Right renal cortex interstitium (tissue), 3 donors: ENCODE measurements at regions not wholly inside any gene's neighbourhood (a gene's known extent, or its start where the extent isn't known, plus 50 kb on each side); places are given as distances from the start of the nearest gene placed in this dataset.
"Not testable (repeated sequence)": the region's sequence is repeated elsewhere in the genome, so short reads cannot be mapped to it uniquely, and the experiment has no call there.

Source experiments
- DNase-seq, 3 donors: peaks; one replicate each; pipeline ENCODE4 v3.0.0-alpha.2; 2013; ENCODE audit warnings: low read depth in 3 of 3, low spot score in 2 of 3

DNA sequence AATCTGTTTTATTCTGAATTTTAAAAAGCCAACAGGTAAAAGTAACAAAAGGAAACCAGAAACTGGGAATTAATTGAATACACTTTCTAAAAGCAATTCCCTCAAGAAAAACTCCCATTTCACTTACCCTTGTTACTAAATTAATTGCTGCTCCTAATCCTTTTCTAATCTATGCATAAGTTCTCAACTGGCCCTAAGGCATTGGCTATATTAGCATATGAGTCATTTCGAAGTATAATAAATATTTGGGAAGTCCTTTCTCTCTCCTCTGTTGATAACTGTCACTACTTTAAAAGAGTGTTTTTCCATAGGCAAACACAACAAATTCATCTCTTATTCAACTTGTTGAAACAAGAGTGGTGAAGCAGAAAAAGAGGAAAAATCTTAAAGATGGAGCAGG lies 486.5 kb upstream of the HTR2C start:
- no peak for DNase-seq

DNA sequence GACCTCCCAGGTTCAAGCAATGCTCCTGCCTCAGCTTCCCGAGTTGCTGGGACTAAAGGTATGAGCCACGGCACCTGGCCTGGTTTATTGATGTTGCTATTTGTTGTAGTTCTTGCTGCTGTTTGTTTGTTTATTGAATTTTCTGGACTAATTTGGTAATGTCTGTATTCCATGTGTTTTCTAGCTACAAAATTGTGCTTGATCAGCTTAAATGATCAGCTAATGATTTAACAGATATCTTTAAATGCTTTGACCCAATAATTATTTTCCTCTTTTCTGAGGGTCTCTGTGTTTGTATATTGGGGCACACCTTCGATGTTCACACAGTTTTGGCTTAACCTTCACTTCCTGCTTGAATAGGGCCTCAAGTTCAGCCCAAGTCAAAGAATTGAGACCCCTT lies 488.1 kb upstream of the HTR2C start:
- no peak for DNase-seq

DNA sequence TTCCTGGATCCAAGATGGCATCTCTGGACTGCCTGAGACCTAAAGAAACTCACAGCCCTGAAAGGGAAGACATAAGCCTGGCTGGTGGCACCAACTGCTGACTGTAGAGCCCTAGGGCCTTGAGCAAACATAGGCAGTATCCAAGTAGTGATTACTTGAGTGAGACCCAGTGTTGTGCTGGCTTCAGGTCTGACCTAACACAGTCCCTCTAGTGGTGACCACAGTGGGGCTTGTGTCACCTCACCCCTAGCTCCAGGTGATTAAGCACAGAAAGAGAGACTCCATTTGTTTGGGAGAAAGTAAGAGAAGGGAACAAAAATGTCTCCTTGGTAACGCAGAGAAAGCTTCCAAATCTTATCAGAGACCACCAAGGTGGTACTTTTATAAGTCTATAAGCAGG lies 496.3 kb upstream of the HTR2C start:
- DNase-seq = no peak

- no peak for DNase-seq
Measured at GRCh38 chrX:114077773-114078172, 506.1 kb upstream of the HTR2C start.

DNA sequence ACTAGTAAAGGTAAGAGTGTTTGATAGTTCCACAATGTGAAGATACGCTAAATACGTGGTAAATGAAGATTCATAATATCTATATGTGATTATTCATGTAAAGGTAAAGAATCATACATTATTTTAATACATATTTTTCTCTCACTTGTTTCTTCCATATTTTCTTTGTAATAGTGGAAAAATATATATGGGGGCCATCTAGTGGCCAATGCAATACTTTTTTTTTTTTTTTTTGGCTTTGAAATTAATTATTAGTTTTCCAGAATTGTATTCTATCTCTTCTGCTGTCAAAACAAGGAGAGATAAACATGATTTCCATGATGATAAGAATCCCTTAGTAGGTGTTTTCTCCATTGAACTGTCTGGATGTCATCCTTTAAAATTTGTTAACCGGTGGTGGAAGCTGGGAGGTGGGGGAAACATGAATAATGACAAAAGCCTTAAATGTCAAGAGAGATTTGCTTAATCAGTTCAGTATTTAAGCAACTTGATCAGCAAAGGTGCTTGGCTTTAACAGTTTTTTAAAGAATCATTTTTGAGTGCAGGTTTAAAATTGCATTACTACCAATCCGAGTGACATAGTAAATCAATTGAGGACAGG lies 508.7 kb upstream of the HTR2C start:
- no peak for DNase-seq

DNA sequence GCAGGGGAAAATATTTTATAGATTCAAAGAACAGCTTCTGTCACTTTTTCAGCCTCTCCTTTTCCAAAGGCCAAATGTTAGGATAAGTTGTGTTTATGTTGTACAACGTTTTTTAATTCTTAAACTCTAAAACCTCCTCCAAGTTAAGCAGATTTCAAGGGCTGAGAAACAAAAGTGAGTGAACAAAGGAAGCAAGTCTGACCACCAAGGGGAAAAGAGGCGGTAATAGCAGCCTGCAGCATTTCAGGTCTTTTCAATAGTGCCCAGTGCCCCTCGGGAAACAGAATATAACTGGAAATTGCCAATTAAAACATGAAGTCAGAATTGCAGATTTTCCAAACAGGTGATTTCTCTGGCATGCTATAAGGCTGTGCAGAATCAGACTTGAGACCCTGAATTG lies 510.0 kb upstream of the HTR2C start:
- DNase-seq = no peak

DNA sequence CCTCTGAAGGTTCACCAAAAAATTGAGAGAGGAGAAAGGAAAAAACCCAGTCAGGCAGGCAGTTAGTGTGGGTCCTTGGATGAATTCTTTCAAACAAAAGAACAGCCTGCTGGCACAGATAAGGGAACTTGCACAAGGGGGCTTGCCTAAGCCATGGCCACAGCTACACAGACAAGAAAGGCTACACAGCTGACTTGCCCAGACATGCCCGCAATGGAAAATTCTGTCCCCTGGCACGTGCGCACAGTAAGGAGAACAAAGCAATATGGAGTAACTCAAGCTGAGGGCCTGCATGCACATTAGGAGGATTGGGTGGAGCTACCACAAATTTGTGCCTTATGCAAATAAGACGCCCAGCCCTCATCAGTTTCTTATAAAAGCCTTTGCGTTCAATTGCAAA lies 512.5 kb upstream of the HTR2C start:
- no peak for DNase-seq

DNA sequence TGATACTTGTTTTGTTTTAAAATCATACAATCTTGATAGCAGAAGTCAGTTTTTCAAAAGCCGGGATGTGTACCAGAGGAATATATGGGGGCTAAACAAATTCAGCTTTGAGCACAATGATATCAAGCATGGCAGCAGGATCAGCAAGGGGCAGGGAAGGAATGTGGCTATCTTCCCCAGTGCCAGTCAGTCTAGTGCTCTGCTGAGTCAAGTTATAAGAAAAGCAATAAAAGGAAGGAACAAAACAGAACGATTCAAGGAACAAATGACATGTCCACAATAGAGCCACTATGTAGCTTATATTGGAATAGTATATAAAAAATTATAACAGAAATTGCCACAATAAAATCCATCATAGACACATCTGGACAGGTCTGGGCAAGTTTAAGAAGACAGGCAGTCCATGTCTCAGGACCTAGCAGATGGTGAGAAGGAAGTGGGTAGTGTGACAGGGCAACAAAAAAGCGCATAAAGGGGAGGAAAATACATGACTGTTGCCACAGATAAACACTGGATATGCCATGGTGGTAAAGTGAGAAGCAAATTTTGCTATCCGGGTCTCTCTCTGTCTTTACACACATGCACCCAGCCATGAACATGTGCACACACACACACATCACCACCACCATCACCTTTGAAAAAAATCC lies 518.2 kb upstream of the HTR2C start:
- DNase-seq = no peak

DNA sequence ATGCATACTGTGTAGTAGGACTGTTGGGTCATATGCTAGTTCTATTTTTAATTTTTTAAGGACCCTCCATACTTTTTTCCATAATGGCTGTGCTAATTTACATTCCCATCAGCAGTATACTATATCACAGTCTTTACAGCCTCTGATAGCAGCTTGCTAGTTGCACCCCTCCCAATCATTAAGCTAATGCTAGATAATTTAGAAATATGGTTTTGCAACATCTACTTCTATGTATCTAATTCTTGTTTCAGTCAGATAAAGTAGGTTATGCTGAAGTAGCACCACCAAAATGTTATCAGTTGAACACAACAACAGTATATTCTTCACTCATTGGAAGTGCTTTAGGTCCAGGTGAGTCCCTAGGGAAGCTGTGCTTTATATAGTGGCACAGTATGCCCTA lies 522.7 kb upstream of the HTR2C start:
- DNase-seq = no peak

DNA sequence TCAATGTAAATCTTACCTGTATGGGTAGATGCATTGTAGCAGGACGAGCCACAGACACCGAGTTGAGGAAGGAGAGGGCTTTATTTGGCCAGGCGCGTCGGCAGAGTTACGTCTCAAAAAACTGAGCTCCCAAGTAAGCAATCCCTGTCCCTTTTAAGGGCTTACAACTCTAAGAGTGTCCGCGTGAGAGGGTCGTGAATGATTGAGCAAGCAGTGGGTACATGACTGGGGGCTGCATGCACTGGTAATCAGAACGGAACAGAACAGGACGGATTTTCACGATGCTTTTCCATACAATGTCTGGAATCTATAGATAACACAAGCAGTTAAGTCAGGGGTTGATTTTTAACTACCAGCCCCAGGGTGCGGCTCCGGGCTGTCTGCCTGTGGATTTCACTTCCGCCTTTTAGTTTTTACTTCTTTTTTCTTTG lies 524.9 kb upstream of the HTR2C start:
- no peak for DNase-seq

- not testable (repeated sequence) for DNase-seq
Measured at GRCh38 chrX:114057422-114057821, 526.5 kb upstream of the HTR2C start.

DNA sequence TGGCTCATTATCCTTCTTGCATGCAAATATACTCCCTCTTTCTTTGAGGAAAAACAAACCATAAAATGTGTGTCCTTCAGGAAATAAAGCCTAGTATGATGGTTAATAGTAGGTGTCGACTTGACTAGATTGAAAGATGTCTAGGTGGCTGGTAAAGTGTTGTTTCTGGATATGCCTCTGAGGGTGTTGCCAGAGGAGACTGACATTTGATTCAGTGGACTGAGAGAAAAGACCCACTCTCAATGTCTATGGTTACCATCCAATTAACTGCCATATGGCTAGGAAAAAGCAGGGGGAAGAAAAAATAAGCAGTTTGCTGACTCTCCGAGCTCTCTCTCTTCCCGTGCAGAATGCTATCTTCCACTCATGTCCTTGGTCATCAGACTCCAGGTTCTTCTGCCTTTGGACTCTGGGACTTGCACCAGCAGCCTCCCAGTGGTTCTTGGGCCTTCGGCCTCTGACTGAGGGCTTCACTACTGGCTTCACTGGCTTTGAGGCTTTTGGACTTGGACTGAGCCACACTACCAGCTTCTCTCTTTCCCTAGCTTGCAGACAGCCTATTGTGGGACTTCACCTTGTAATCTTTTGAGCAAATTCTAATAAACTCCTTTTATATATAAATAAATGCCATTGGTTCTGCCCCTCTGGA lies 532.1 kb upstream of the HTR2C start:
- DNase-seq = no peak

GRCh38 chrX:114050075-114050796 lies 533.6 kb upstream of the HTR2C start:
- no peak for DNase-seq

GRCh38 chrX:114049063-114049462 lies 534.8 kb upstream of the HTR2C start:
- DNase-seq = no peak

GRCh38 chrX:114047558-114047957 lies 536.3 kb upstream of the HTR2C start:
- no peak for DNase-seq

- no peak for DNase-seq
Measured at GRCh38 chrX:114046695-114047279, 537.1 kb upstream of the HTR2C start.

DNA sequence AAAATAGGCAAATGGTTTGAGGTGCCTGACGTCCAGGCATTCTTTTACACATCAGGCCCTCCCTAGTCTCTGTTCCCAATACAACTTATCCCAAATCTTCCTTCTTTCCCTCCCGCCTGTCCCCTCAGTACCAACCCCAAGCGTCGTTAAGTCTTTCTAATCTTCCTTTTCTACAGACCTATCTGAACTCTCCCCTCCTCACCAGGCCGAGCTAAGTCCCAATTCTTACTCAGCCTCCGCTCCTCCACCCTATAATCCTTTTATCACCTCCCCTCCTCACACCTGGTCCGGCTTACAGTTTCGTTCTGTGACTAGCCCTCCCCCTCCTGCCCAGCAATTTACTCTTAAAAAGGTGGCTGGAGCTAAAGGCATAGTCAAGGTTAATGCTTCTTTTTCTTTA lies 542.4 kb upstream of the HTR2C start:
- not testable (repeated sequence) for DNase-seq

DNA sequence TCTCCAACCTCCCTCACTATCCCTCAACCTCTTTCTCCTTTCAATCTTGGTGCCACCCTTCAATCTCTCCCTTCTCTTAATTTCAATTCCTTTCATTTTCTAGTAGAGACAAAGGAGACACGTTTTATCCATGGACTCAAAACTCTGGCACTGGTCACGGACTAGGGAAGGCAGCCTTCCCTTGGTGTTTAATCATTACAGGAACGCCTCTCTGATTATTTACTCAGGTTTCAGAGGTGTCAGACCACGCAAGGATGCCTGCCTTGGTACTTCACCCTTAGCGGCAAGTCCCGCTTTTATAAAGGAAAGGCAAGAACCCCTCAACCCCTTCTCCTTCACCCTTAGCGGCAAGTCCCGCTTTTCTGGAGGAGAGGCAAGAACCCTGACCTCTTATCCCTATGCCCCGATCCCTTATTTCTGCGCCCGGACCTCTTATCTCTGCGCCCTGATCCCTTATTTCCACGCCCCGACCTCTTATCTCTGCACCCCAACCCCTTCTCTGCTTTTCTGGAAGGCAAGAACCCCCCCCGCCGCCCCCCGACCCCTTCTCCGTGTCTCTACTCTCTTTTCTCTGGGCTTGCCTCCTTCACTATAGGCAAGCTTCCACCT lies 543.1 kb upstream of the HTR2C start:
- not testable (repeated sequence) for DNase-seq

- DNase-seq = not testable (repeated sequence)
Measured at GRCh38 chrX:114040111-114040510, 543.8 kb upstream of the HTR2C start.

- no peak for DNase-seq
Measured at GRCh38 chrX:114038358-114038757, 545.5 kb upstream of the HTR2C start.

DNA sequence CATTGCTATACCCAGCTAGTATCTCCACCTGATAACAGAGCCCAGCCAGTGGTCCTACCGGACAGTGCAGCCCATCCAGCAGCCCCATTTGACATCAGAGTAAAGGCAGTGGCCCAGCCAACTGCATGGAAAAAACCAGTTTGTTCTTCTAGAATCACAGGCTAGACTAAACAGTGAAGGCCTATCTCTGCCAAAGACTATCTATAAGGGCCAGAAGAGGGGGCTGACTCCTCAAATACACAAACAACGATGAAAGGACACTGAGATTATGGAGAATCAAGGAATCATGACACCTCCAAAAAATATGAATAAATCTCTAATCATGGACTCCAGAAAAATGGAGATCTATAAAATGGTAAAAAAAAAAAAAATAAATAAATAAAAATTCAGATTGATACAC lies 546.4 kb upstream of the HTR2C start:
- no peak for DNase-seq
